A673 (cell line): ENCODE measurements at regions not wholly inside any gene's neighbourhood (a gene's known extent, or its start where the extent isn't known, plus 50 kb on each side); places are given as distances from the start of the nearest gene placed in this dataset.

Source experiments
- BruUV-seq: library from RNA; stranded (reverse); fragments of 400-500 nt; replicated peaks from 2 replicates; lab custom pipeline; 2021; lab: Mats Ljungman, UMichigan
- CTCF ChIA-PET: fragments of 300-600 bp; sonication (Branson Sonifier 250); formaldehyde crosslinking; loops from one replicate; lab custom pipeline; 2022; ENCODE audit warnings: antibody characterized with exemption; lab: Charles Lee
- POLR2A ChIA-PET: fragments of 300-600 bp; sonication (Branson Sonifier 250); formaldehyde crosslinking; loops from one replicate; lab custom pipeline; 2022; ENCODE audit warnings: antibody characterized with exemption; ENCODE audit not compliant: low non-redundant PET; lab: Charles Lee
- DNase-seq: peaks from one replicate; pipeline ENCODE4 v3.0.0-alpha.2; 2015; ENCODE audit warnings: low spot score
- H3K27ac ChIP-seq: fragments of 200-600 bp; sonication (generic); 2 replicates; pipeline ENCODE4 v1.5.1; 2016; ENCODE audit warnings: mixed run types, low read depth, mild to moderate bottlenecking, mixed read lengths, antibody characterized with exemption, low read length; ENCODE audit not compliant: poor library complexity, severe bottlenecking
- H3K27me3 ChIP-seq: fragments of 200-600 bp; sonication (generic); replicated peaks from 2 replicates; pipeline ENCODE4 v1.6.1; 2017; ENCODE audit warnings: mixed run types, low read depth, mild to moderate bottlenecking, mixed read lengths, antibody characterized with exemption, low read length; ENCODE audit not compliant: insufficient read depth, poor library complexity
- H3K36me3 ChIP-seq: fragments of 200-600 bp; sonication (generic); 2 replicates; pipeline ENCODE4 v1.6.1; 2016; ENCODE audit warnings: mixed run types, mild to moderate bottlenecking, mixed read lengths, antibody characterized with exemption, low read length; ENCODE audit not compliant: insufficient read depth, poor library complexity, severe bottlenecking
- H3K4me1 ChIP-seq: fragments of 200-600 bp; sonication (generic); 2 replicates; pipeline ENCODE4 v1.6.1; 2017; ENCODE audit warnings: mixed run types, mild to moderate bottlenecking, mixed read lengths, antibody characterized with exemption, low read length; ENCODE audit not compliant: insufficient read depth, poor library complexity, severe bottlenecking
- H3K4me3 ChIP-seq: fragments of 200-600 bp; sonication (generic); 2 replicates; pipeline ENCODE4 v1.5.1; 2016; ENCODE audit warnings: low read depth, mixed run types, mild to moderate bottlenecking, mixed read lengths, low read length; ENCODE audit not compliant: poor library complexity, severe bottlenecking
- H3K9me3 ChIP-seq: fragments of 200-600 bp; sonication (generic); 2 replicates; pipeline ENCODE4 v1.6.1; 2016; ENCODE audit warnings: mixed run types, low read depth, mild to moderate bottlenecking, mixed read lengths, antibody characterized with exemption, low read length; ENCODE audit not compliant: poor library complexity, severe bottlenecking
- CTCF ChIP-seq: fragments of 300-800, 200-600 bp; sonication (generic); conservative IDR thresholded peaks from 2 replicates; pipeline ENCODE4 v1.5.1; 2017; ENCODE audit warnings: low read depth, mild to moderate bottlenecking, antibody characterized with exemption, low read length, moderate library complexity, mixed read lengths
- EZH2 ChIP-seq: fragments of 200-600 bp; sonication (generic); IDR thresholded peaks from 2 replicates; pipeline ENCODE4 v1.6.1; 2017; ENCODE audit warnings: borderline replicate concordance, low read depth, mild to moderate bottlenecking, mixed read lengths, antibody characterized with exemption, low read length; ENCODE audit not compliant: poor library complexity, severe bottlenecking
- intact Hi-C: fragments of 100-400 bp; cut with micrococcal nuclease; formaldehyde crosslinking; loops from one replicate; pipeline ENCODE4 v1.10.0; 2022; ENCODE audit not compliant: unreplicated experiment

GRCh38 chr13:40456397-40456953, 210.0 kb downstream of the FOXO1 start:
- Histone ChIP-seq H3K4me3 (no peak overlapping the region), H3K4me1 (no peaks in the 10 kb centered on the region), H3K36me3 (no peaks in the 10 kb centered on the region), H3K9me3 (no peaks in the 10 kb centered on the region), H3K27me3 (no peaks in the 10 kb centered on the region), H3K27ac (no peak overlapping the region)
- no peak for DNase-seq
- ChIA-PET POLR2A (no interaction called here), CTCF (no interaction called here)
- BruUV-seq = no TSS peak
- TF ChIP-seq CTCF (no peak), EZH2 (no peak)
- intact Hi-C loops = no loop called here

- Histone ChIP-seq H3K4me1 (no peaks in the 10 kb centered on the region), H3K4me3 (no peak overlapping the region), H3K9me3 (no peaks in the 10 kb centered on the region), H3K27ac (no peak overlapping the region), H3K36me3 (no peaks in the 10 kb centered on the region), H3K27me3 (no peaks in the 10 kb centered on the region)
- CTCF ChIA-PET = no interaction called here
- BruUV-seq = no TSS peak
- DNase-seq = no peak
- no peak for TF ChIP-seq CTCF
- no peak for TF ChIP-seq EZH2
- intact Hi-C loops = no loop called here
- POLR2A ChIA-PET = no interaction called here
Measured at GRCh38 chr13:40456979-40457553, 209.4 kb downstream of the FOXO1 start.

GRCh38 chr13:40457929-40458719, 208.3 kb downstream of the FOXO1 start:
- no peak for DNase-seq
- ChIA-PET CTCF (no interaction called here), POLR2A (no interaction called here)
- Histone ChIP-seq H3K9me3 (no peaks in the 10 kb centered on the region), H3K27ac (no peak overlapping the region), H3K27me3 (no peaks in the 10 kb centered on the region), H3K36me3 (no peaks in the 10 kb centered on the region), H3K4me1 (no peaks in the 10 kb centered on the region), H3K4me3 (no peak overlapping the region)
- TF ChIP-seq CTCF (no peak), EZH2 (no peak)
- no TSS peak for BruUV-seq
- intact Hi-C loops = no loop called here
